Memory B cell (primary cell): ENCODE measurements at regions not wholly inside any gene's neighbourhood (a gene's known extent, or its start where the extent isn't known, plus 50 kb on each side); places are given as distances from the start of the nearest gene placed in this dataset.

Experiments used
- ATAC-seq: fragments of 150-1000 bp; cut with Tn5 transposase; 2 replicates; pipeline ENCODE4 v1.10.0; 2021; ENCODE audit warnings: low read depth, mild to moderate bottlenecking, moderate library complexity
- DNase-seq, 2 donors: peaks; one replicate each; pipeline ENCODE4 v3.0.0; 2022; ENCODE audit warnings: low spot score in 2 of 2
- H3K27ac Mint-ChIP-seq: one replicate; pipeline ENCODE4 v1.8.0; 2022; ENCODE audit warnings: mild to moderate bottlenecking, moderate library complexity, mixed read lengths
- H3K27me3 Mint-ChIP-seq: one replicate; pipeline ENCODE4 v1.8.0; 2022; ENCODE audit warnings: mixed read lengths
- H3K36me3 Mint-ChIP-seq: one replicate; pipeline ENCODE4 v1.8.0; 2022; ENCODE audit warnings: mild to moderate bottlenecking, mixed read lengths
- H3K4me1 Mint-ChIP-seq: one replicate; pipeline ENCODE4 v1.8.0; 2022; ENCODE audit warnings: mixed read lengths
- H3K4me3 Mint-ChIP-seq: one replicate; pipeline ENCODE4 v1.8.0; 2022; ENCODE audit warnings: mild to moderate bottlenecking, moderate library complexity, mixed read lengths
- H3K9me3 Mint-ChIP-seq: one replicate; pipeline ENCODE4 v1.8.0; 2022; ENCODE audit warnings: mixed read lengths

GRCh38 chr13:67763384-67763783 is 533.2 kb upstream of the PCDH9 start:
- Mint-ChIP-seq H3K4me1 (no peaks in the 10 kb centered on the region), H3K27me3 (no peaks in the 10 kb centered on the region), H3K9me3 (peaks cover 6% of the 10 kb centered on the region), H3K36me3 (no peaks in the 10 kb centered on the region), H3K4me3 (no peak overlapping the region), H3K27ac (no peak overlapping the region)
- no peak for ATAC-seq
- DNase-seq, result no peak

- Mint-ChIP-seq H3K27ac (no peak overlapping the region), H3K4me3 (no peak overlapping the region), H3K27me3 (no peaks in the 10 kb centered on the region), H3K36me3 (no peaks in the 10 kb centered on the region), H3K9me3 (peaks cover 8% of the 10 kb centered on the region), H3K4me1 (no peaks in the 10 kb centered on the region)
- ATAC-seq, result no peak
- no peak for DNase-seq
Measured at GRCh38 chr13:67758975-67759374, 528.8 kb upstream of the PCDH9 start.

GRCh38 chr13:67754012-67754411 is 523.9 kb upstream of the PCDH9 start:
- no peak overlapping the region for H3K27ac Mint-ChIP-seq
- H3K9me3 Mint-ChIP-seq, result peaks cover 9% of the 10 kb centered on the region
- no peaks in the 10 kb centered on the region for H3K27me3 Mint-ChIP-seq
- H3K36me3 Mint-ChIP-seq, result no peaks in the 10 kb centered on the region
- DNase-seq, result no peak
- no peak overlapping the region for H3K4me3 Mint-ChIP-seq
- ATAC-seq, result no peak
- H3K4me1 Mint-ChIP-seq, result no peaks in the 10 kb centered on the region

GRCh38 chr13:67752759-67753158 is 522.6 kb upstream of the PCDH9 start:
- Mint-ChIP-seq H3K9me3 (peaks cover 8% of the 10 kb centered on the region), H3K4me1 (no peaks in the 10 kb centered on the region), H3K27ac (no peak overlapping the region), H3K4me3 (no peak overlapping the region), H3K36me3 (no peaks in the 10 kb centered on the region), H3K27me3 (no peaks in the 10 kb centered on the region)
- ATAC-seq (no peak), DNase-seq (no peak)

GRCh38 chr13:67742478-67742877 is 512.3 kb upstream of the PCDH9 start:
- Mint-ChIP-seq H3K27me3 (no peaks in the 10 kb centered on the region), H3K9me3 (peaks cover 4% of the 10 kb centered on the region), H3K4me3 (no peak overlapping the region), H3K36me3 (no peaks in the 10 kb centered on the region), H3K4me1 (no peaks in the 10 kb centered on the region), H3K27ac (no peak overlapping the region)
- DNase-seq (no peak), ATAC-seq (no peak)

- H3K4me1 Mint-ChIP-seq, result no peaks in the 10 kb centered on the region
- H3K4me3 Mint-ChIP-seq, result no peak overlapping the region
- peaks cover 4% of the 10 kb centered on the region for H3K9me3 Mint-ChIP-seq
- no peaks in the 10 kb centered on the region for H3K27me3 Mint-ChIP-seq
- no peaks in the 10 kb centered on the region for H3K36me3 Mint-ChIP-seq
- no peak for ATAC-seq
- DNase-seq, result no peak
- H3K27ac Mint-ChIP-seq, result no peak overlapping the region
Measured at GRCh38 chr13:67740871-67741535, 510.9 kb upstream of the PCDH9 start.

- H3K9me3 Mint-ChIP-seq, result peaks cover 4% of the 10 kb centered on the region
- no peaks in the 10 kb centered on the region for H3K4me1 Mint-ChIP-seq
- no peak for DNase-seq
- H3K27me3 Mint-ChIP-seq, result no peaks in the 10 kb centered on the region
- ATAC-seq, result no peak
- H3K4me3 Mint-ChIP-seq, result no peak overlapping the region
- no peaks in the 10 kb centered on the region for H3K36me3 Mint-ChIP-seq
- H3K27ac Mint-ChIP-seq, result no peak overlapping the region
Measured at GRCh38 chr13:67736646-67737420, 506.7 kb upstream of the PCDH9 start.

- DNase-seq, result no peak
- Mint-ChIP-seq H3K27ac (no peak overlapping the region), H3K4me3 (no peak overlapping the region), H3K4me1 (no peaks in the 10 kb centered on the region), H3K36me3 (no peaks in the 10 kb centered on the region), H3K27me3 (no peaks in the 10 kb centered on the region), H3K9me3 (peaks cover 4% of the 10 kb centered on the region)
- ATAC-seq, result no peak
Measured at GRCh38 chr13:67735651-67736050, 505.5 kb upstream of the PCDH9 start.

- DNase-seq (no peak), ATAC-seq (no peak)
- Mint-ChIP-seq H3K4me3 (no peak overlapping the region), H3K27me3 (no peaks in the 10 kb centered on the region), H3K9me3 (peaks cover 11% of the 10 kb centered on the region), H3K36me3 (no peaks in the 10 kb centered on the region), H3K27ac (no peak overlapping the region), H3K4me1 (no peaks in the 10 kb centered on the region)
Measured at GRCh38 chr13:67726979-67727378, 496.8 kb upstream of the PCDH9 start.

GRCh38 chr13:67725999-67726398 is 495.9 kb upstream of the PCDH9 start:
- peaks cover 14% of the 10 kb centered on the region for H3K9me3 Mint-ChIP-seq
- no peaks in the 10 kb centered on the region for H3K27me3 Mint-ChIP-seq
- ATAC-seq (no peak), DNase-seq (no peak)
- no peaks in the 10 kb centered on the region for H3K36me3 Mint-ChIP-seq
- no peak overlapping the region for H3K4me3 Mint-ChIP-seq
- no peak overlapping the region for H3K27ac Mint-ChIP-seq
- H3K4me1 Mint-ChIP-seq, result no peaks in the 10 kb centered on the region

GRCh38 chr13:67713571-67713970 is 483.4 kb upstream of the PCDH9 start:
- Mint-ChIP-seq H3K27ac (no peak overlapping the region), H3K4me3 (no peak overlapping the region), H3K9me3 (peaks cover 3% of the 10 kb centered on the region), H3K36me3 (no peaks in the 10 kb centered on the region), H3K27me3 (no peaks in the 10 kb centered on the region), H3K4me1 (no peaks in the 10 kb centered on the region)
- ATAC-seq (no peak), DNase-seq (no peak)

GRCh38 chr13:67696775-67697174 is 466.6 kb upstream of the PCDH9 start:
- H3K4me3 Mint-ChIP-seq, result no peak overlapping the region
- no peak for ATAC-seq
- no peak for DNase-seq
- peaks cover 7% of the 10 kb centered on the region for H3K9me3 Mint-ChIP-seq
- H3K27me3 Mint-ChIP-seq, result no peaks in the 10 kb centered on the region
- no peak overlapping the region for H3K27ac Mint-ChIP-seq
- no peaks in the 10 kb centered on the region for H3K4me1 Mint-ChIP-seq
- no peaks in the 10 kb centered on the region for H3K36me3 Mint-ChIP-seq

GRCh38 chr13:67664502-67664901 is 434.4 kb upstream of the PCDH9 start:
- no peak overlapping the region for H3K27ac Mint-ChIP-seq
- H3K4me3 Mint-ChIP-seq, result no peak overlapping the region
- H3K4me1 Mint-ChIP-seq, result no peaks in the 10 kb centered on the region
- H3K27me3 Mint-ChIP-seq, result no peaks in the 10 kb centered on the region
- H3K9me3 Mint-ChIP-seq, result no peaks in the 10 kb centered on the region
- no peaks in the 10 kb centered on the region for H3K36me3 Mint-ChIP-seq
- DNase-seq (no peak), ATAC-seq (no peak)

- H3K9me3 Mint-ChIP-seq, result no peaks in the 10 kb centered on the region
- no peak for DNase-seq
- no peak overlapping the region for H3K4me3 Mint-ChIP-seq
- H3K36me3 Mint-ChIP-seq, result no peaks in the 10 kb centered on the region
- no peak overlapping the region for H3K27ac Mint-ChIP-seq
- no peaks in the 10 kb centered on the region for H3K27me3 Mint-ChIP-seq
- H3K4me1 Mint-ChIP-seq, result no peaks in the 10 kb centered on the region
- no peak for ATAC-seq
Measured at GRCh38 chr13:67662997-67663396, 432.9 kb upstream of the PCDH9 start.

- Mint-ChIP-seq H3K27me3 (no peaks in the 10 kb centered on the region), H3K4me3 (no peak overlapping the region)
- no peak for DNase-seq
Measured at GRCh38 chr13:67652887-67653286, 422.8 kb upstream of the PCDH9 start.

More at GRCh38 chr13:67652887-67653286, 422.8 kb upstream of the PCDH9 start:
- ATAC-seq, result no peak
- Mint-ChIP-seq H3K9me3 (peaks cover 2% of the 10 kb centered on the region), H3K4me1 (no peaks in the 10 kb centered on the region), H3K27ac (no peak overlapping the region), H3K36me3 (no peaks in the 10 kb centered on the region)
